Sigmoid colon (tissue), 4 donors: ENCODE measurements at regions not wholly inside any gene's neighbourhood (a gene's known extent, or its start where the extent isn't known, plus 50 kb on each side); places are given as distances from the start of the nearest gene placed in this dataset.

Source experiments
- POLR2A ChIP-seq, 2 donors: fragments of 450-650 bp; IDR thresholded peaks; one replicate each; pipeline ENCODE4 v1.6.1; 2016; ENCODE audit warnings: antibody characterized with exemption in 2 of 2, mild to moderate bottlenecking in 2 of 2, moderate library complexity in 2 of 2
- POLR2AphosphoS5 ChIP-seq, 4 donors: sonication (generic); formaldehyde crosslinking; IDR thresholded peaks; one replicate each; pipeline ENCODE4 v1.6.1; 2017; ENCODE audit warnings: antibody characterized with exemption in 4 of 4
- TF ChIP-seq, protein P1 (sequence below), 4 experiments: fragments of 450-650 bp in 3 of 4; fragments of 200-600 bp in 1 of 4; IDR thresholded peaks; one replicate each; pipeline ENCODE4 v1.5.1; 2016 to 2019; ENCODE audit warnings: antibody characterized with exemption in 4 of 4, mild to moderate bottlenecking in 3 of 4, moderate library complexity in 2 of 4

DNA sequence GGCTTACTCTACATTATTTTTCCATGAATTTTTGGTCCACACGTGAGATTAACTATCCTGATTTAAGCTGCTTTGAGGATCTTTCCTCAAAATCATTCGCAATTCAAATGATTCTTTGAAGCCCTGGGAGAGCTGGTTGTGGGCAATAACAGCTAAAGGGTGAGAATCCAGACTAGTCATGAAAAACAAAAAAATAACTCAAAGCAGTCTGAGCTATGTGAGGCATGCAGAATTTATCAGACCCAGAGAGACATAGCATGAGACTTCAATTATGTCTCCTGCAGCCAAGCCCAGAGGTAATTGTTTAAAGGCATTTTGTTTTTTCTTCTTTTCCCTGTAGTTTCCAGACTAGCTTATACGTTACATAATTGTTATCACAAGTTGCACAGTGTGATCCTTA, 517.3 kb upstream of the PTCHD4 start:
- TF ChIP-seq, protein P1, sequence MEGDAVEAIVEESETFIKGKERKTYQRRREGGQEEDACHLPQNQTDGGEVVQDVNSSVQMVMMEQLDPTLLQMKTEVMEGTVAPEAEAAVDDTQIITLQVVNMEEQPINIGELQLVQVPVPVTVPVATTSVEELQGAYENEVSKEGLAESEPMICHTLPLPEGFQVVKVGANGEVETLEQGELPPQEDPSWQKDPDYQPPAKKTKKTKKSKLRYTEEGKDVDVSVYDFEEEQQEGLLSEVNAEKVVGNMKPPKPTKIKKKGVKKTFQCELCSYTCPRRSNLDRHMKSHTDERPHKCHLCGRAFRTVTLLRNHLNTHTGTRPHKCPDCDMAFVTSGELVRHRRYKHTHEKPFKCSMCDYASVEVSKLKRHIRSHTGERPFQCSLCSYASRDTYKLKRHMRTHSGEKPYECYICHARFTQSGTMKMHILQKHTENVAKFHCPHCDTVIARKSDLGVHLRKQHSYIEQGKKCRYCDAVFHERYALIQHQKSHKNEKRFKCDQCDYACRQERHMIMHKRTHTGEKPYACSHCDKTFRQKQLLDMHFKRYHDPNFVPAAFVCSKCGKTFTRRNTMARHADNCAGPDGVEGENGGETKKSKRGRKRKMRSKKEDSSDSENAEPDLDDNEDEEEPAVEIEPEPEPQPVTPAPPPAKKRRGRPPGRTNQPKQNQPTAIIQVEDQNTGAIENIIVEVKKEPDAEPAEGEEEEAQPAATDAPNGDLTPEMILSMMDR (IDR thresholded peaks at IDR 0.05), result no peak
- TF ChIP-seq POLR2AphosphoS5 (IDR thresholded peaks at IDR 0.05) (no peak), POLR2A (IDR thresholded peaks at IDR 0.05) (no peak)
